Fibroblast of upper back skin (primary cell): ENCODE measurements at regions not wholly inside any gene's neighbourhood (a gene's known extent, or its start where the extent isn't known, plus 50 kb on each side); places are given as distances from the start of the nearest gene placed in this dataset.
A peak's percentile ranks its signal among the peaks of the same experiment; 100 is the strongest.
"Not testable (repeated sequence)": the region's sequence is repeated elsewhere in the genome, so short reads cannot be mapped to it uniquely, and the experiment has no call there.

ENCODE experiments used
- DNase-seq: peaks from one replicate; pipeline ENCODE4 v3.0.0-alpha.2; 2013

DNA sequence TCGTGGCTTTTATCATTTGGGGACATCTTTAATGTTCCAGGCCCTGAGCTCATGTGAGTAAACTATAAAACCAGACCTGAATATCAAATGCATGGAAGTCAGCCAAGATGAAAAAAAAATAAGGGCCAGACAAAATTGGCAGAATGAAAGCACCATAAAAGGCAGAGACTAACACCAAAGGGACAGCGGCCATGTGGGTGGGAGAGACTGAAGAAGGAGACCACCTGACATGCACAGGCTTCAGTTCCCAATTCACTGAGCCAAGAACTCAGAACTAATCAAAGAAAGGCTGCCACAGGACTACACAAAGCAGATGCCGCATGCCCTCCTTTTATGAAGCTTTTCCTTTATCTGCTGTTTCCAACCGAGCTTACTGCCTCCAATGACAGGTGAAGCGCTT lies 267.1 kb downstream of the RAD51AP2 start:
- no peak for DNase-seq

DNA sequence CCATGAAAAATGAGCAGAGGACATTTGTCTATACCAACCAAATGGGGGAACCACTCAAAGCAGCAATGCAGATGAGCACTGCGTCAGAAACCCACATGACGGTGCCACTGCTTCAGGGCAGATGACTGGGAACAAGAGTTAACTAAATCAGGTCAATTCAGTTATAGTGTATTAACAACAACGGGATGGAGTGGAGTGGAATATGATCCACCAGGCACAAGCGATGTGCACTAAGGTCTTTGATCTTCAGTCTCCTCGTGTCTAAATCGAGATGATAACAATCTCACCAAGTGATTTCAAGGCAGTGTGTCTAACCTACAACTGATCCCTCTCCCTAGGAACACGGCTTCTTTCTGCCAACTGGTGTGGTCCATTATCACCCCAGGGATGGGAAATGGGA lies 269.0 kb downstream of the RAD51AP2 start:
- no peak for DNase-seq

DNA sequence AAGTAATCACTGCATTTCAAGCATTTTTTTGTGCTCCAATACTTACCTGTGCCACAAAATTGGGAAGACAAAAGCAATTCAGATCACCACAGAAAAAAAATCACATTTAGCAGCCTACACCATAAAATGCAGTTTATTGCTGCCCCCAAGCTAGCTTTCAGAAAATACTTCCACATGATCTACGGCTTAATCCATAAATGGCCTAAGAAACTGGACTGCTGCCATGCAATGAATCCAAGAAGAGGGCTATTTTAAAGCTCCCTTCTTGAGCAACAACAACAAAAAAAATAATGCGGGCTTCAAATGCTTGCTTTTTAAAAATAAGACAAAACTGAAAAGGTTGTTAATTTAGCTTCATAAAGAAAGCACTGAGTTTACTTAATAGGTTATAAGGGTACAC lies 272.3 kb downstream of the RAD51AP2 start:
- peak; percentile 54 for DNase-seq

DNA sequence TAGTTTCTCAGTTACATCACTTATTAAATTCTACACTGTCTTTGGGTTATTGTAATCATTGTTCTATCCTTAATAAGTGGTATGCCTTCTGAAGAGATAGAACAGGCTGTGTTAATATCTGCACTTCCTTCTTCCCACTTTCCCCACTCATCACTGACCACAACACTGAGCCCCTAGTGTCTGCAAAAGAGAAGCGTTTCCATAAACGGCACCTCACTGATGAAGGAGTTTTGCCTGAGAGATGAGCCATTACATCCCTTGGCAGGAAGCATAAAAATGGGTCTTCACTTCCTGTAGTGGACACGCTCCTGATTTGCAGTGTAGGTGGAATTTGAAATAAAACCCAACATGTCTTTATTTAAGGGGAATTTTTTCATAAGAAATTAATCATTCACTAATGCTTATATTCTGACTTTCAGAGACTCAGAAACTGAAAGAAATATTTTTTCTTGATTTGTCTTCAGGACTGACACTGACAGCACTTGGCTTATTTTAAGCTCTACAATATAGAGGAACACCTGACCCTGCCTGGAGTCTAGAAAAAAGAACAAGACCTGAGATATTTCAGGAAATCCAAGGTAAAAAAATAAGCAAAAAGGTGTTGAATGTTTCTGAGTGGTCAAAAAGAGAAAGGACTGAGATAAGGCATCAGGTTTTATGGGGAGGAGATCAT lies 275.3 kb downstream of the RAD51AP2 start:
- no peak for DNase-seq

DNA sequence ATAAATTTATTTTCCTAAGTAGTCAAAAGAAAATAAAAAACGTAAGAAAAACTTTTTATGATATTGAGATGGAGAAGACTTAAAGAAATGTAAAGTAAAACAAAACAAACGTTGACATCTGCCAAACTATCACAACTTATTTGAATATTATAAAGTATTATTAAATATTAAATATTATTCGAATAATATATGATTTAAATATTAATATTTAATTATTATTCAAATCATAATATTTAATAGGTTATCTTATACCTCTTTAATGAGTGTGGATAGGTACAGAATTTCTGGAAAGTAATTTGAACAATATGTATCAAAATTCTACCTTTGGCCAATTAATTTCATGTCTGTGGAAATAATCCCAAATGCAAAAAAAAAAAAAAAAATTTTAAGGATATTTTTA lies 278.7 kb downstream of the RAD51AP2 start:
- DNase-seq = no peak

DNA sequence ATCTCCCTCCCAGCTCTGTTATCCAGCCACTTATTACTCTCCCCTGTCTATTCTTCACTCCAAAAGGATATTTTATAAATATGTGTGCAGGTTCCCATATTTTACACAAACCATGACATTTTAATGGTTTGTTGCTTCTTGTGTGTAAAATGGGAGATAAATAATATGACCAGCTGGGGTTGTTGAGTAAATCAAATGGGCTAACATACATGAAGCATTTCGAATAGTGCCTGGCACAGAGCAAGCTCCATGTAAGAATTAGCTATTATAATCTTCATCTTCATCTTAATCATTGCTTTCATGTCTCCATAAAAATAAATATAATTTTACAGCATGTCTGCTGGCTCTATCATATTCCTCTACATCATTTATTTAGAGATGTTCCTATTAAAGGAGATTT lies 283.1 kb downstream of the RAD51AP2 start:
- DNase-seq = no peak

DNA sequence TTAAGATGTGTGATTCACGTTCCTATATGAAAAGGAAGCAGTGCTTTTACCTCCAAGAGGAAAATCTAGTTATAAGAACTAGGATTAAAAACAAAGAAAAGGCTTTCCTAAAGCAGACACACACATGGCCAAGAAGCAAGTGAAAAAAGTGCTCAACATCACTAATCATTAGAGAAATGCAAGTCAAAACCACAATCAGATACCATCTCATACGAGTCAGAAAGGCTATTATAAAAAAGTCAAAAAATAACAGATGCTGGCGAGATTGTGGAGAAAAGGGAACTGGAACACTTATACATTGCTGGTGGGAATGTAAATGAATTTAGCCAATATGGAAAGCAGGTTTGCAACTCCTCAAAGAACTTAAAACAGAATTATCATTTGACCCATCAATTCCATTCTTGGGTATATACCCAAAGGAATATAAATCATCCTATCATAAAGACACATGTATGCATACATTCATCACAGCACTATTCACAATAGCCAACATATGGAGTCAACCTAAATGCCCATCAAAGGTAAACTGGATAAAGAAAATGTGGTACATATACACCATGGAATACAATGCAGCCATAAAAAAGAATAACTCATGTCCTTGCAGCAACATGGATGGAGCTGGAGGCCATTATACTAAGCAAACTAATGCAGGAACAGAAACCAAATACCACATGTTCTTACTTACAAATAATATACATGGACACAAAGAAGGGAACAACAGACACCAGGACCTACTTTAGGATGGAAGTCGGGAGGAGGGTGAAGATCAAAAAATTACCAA lies 285.3 kb downstream of the RAD51AP2 start:
- DNase-seq = peak; percentile 72

DNA sequence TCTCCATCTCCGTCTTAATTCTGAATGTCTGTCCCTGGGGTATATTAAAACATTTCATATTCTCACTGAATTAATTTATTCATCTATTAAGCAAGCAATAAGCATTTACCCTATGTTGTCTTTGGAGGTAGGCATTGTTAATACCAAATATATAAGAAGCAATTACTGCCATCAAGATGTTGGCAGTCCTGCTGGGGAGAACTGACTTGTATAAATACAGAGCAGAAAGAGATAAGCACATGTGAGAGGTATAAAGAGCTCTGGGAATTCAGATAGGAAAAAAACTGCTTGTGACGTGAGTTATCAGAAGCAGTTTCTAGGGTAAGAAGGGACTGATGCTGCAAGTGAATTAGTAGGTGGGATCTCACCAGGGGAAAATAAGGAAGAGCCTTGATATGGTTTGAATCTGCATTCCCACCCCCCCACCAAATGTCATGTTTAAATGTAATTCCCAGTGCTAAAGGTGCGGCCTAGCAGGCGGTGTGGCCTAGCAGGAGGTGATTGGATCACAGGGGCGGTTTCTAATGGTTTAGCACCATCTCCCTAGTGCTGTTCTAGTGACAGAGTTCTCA lies 286.8 kb downstream of the RAD51AP2 start:
- DNase-seq = no peak

DNA sequence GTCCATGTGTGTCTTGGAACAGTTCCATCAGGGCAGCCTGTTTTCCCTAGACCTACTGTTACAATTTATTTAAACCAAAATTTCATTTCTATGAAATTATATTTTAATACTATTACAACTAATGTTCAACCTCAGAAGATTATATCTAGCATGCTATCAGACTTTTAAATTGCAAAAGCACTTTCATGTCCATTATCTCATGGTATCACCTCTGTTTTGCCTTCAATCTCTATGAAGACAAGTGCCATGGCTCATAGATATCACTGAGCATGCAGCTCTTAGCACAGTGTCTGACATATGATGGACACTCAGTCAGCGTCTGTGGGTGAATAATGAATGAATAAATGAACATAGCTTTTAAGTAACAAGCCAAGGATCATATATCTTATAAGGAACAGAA lies 288.8 kb downstream of the RAD51AP2 start:
- no peak for DNase-seq

DNA sequence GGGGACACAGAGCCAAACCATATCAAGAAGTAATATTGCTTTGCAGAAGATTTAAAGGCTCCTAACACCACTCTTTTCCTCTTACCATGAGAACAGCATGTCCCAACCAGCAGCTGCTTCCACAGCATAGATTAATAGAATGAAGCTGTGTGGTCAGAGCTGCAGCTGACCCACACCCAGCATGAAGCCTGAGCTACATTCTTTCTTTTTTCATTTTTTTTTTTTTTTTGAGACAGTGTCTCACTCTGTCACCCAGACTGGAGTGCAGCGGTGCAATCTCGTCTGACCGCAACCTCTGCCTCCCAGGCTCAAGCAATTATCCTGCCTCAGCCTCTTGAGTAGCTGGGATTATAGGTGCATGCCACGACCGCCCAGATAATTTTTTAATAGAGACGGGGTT lies 289.8 kb downstream of the RAD51AP2 start:
- peak; percentile 18 for DNase-seq

DNA sequence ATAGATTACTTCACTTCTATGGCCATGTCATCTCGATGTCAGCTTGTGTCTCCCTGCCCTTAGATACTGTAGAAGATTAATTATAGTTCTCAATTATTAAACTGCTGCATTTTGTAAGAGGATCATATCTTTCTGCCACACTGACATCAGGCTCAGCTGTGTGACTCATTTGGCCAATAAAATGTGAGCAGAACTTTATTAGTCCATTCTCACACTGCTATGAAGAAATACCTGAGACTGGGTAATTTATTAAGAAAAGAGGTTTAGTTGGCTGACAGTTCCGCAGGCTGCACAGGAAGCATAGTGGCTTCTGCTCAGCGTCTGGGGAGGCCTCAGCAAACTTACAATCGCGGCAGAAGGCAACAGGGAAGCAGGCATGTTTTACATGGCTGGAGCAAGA lies 290.4 kb downstream of the RAD51AP2 start:
- no peak for DNase-seq

DNA sequence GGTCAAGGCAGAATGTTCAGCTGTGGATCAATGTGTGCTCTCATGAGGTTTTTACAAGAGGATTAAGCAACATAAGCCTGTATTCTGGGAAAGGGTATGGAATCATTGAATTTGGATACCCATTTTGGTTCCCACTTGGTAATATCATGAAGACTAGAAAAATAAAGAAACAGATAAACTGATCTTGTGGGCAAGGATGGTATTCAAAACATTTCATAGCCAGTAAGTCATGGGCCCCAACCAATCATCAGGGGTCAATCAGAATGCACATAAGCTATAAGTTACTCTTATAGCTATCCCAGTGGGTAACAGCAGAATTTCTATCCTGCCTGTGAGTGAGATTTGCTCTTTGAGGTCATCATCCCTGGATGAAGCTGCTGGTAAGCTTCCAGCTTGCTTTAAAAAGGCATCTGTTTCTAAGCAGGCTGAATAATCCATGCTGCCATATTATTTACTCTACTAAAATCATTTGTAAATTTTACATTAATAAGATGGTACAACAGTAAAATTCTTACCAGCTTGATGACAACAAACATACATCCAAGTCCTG lies 291.2 kb downstream of the RAD51AP2 start:
- peak; percentile 63 for DNase-seq

DNA sequence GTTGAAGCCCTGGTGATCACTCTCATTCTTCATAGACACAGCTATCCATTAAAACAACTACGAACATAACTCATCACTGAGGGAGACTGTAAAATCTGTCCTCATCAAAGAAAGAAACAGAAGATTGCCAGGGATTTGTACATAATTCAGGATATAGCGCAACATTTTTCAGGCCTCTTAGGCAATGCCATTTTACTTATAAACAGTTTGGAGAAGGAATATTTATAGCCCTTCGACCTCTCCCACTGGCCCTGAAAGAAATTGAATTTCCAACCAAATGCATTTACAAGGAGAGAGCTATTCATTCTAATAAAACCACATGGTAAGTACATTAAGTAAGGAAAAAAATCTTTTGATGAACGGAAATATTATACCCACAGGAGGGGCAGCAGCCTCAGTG lies 295.0 kb downstream of the RAD51AP2 start:
- peak; percentile 52 for DNase-seq

DNA sequence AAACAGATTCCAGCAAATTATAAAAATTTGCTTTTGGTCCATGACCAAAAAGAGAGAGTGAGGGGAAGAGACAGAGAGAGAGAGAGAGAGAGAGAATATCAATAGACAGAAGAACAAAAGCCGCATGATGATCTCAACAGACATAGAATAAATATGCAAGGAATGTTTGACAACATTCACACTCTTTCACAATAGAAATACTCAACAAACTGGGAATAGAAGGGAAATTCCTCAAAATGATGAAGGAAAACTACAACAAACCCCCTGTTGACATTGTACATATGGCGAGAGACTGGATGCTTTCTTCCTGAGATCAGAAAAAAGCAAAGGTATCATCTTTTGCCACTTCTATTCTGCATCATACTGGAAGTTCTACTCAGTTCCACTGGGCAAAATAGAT lies 309.7 kb downstream of the RAD51AP2 start:
- peak; percentile 81 for DNase-seq

DNA sequence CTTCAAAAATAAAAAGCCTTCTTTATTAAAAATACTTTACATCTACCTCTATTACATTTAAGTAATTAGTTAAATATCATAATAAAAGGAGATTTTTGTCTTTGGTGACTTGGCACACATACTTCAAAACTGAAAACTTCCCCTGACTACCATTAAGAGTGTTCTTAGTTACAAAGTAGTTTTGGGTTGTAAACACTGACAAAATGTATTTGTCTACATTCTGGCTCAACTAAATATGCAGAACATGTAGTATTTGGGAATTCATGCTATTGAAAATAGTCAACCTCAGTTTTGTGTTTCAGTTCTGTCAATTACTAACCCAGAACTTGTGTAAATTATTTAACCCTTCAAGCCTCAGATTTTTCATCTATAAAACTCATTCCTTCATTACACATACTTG lies 311.5 kb downstream of the RAD51AP2 start:
- no peak for DNase-seq

DNA sequence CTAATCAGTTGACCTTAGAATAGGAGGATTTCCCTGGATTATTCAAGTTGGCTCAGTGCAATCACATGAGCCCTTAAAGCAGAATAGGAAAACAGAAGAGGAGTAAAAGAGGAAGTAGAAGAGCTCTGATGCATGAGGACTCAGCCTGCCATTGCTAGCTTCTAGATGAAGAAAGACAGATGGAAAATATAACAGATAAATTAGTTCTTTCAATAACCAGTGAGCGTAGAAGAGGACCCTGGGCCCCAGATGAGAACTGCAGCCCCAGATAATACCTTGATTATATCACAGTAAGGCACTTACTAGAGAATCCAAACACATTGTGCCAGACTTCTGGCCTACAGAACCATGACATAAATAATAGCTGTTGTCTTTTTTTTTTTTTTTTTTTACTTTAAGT lies 314.0 kb downstream of the RAD51AP2 start:
- DNase-seq = not testable (repeated sequence)

DNA sequence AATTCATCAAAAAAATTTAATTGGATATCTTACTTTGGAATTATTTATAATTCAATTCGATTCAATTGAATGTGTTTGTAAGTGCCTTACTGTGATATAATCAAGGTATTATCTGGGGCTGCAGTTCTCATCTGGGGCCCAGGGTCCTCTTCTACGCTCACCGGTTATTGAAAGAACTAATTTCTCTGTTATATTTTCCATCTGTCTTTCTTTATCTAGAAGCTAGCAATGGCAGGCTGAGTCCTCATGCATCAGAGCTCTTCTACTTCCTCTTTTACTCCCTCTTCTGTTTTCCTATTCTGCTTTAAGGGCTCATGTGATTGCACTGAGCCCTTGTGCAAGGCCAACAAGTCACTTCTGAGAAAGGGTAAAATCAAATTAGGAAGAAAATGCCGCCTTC lies 315.6 kb downstream of the RAD51AP2 start:
- not testable (repeated sequence) for DNase-seq

DNA sequence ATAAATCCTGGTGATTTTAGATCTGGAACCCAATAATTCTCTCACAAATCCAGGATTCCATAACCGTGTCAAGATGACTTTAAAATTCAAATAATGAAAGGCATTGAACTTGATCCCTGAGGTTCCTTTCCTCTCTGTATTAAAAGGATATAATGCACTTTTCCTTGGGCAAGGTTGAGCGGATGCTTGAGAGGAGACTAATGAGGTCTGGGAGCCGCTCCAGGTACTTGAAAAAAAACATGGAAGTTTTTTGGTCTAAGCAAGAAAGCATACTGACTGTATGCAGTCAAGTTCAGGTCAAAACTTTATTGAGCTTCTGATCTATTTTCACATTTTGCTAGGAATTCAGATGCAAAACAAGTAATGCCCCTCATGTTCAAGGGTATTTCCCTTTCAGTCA lies 318.5 kb downstream of the RAD51AP2 start:
- peak; percentile 20 for DNase-seq

DNA sequence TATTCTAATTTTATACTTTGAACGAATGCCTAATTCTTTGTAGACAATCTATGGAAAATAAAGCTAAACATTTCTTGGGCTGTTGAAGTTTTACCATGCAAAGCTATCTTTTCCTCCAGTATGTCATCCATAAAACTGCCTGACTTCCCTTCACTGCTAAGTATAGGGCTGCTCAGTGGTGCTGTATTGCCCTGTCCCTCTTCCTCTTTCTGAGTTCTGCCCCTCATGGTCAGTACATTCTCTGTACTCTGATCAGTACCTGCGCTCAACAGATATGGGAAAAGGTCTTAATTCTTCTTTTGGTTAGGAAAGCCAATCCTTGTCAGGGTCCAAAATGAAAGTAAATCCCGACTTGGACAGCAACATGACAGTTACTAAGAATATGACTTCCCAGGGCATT lies 321.9 kb downstream of the RAD51AP2 start:
- DNase-seq = no peak

DNA sequence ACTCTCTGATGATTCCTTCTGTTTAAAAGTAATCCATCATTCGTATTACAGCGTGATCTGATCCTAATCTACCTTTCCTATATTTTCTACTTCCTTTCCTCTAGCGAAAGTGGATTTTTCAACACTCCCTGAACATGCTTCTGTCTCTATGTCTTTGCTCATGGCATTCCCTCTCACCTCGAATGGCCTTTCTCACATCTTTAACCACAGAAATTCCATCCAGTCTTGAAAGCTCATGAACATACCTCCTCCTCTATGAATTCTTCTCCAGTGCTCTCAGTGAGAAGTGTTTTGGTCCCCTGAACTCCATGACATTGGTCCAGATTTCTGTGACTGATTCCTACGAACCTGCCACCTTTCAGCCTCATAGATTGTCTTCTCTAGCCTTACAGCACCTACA lies 323.2 kb downstream of the RAD51AP2 start:
- peak; percentile 51 for DNase-seq

DNA sequence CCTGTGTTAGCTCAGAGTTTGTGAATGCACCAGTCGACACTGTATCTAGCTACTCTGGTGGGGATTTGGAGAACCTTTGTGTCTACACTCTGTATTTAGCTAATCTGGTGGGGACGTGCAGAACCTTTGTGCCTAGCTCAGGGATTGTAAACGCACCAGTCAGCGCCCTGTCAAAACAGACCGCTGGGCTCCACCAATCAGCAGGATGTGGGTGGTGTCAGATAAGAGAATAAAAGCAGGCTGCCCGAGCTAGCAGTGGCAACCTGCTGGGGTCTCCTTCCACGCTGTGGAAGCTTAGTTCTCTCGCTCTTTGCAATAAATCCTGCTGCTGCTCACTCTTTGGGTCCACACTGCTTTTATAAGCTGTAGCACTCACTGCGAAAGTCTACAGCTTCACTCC lies 324.2 kb downstream of the RAD51AP2 start:
- no peak for DNase-seq

DNA sequence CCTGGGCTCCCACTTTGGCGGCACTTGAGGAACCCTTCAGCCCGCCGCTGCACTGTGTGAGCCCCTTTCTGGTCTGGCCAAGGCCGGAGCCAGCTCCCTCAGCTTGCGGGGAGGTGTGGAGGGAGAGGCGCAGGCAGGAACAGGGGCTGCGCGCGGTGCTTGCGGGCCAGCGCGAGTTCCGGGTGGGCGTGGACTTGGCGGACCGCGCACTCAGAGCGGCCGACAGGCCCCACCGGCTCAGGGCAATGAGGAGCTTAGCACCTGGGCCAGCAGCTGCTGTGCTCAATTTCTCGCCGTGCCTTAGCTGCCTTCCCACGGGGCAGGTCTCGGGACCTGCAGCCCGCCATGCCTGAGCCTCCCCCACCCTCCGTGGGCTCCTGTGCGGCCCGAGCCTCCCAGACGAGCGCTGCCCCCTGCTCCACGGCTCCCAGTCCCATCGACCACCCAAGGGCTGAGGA lies 324.8 kb downstream of the RAD51AP2 start:
- DNase-seq = not testable (repeated sequence)

DNA sequence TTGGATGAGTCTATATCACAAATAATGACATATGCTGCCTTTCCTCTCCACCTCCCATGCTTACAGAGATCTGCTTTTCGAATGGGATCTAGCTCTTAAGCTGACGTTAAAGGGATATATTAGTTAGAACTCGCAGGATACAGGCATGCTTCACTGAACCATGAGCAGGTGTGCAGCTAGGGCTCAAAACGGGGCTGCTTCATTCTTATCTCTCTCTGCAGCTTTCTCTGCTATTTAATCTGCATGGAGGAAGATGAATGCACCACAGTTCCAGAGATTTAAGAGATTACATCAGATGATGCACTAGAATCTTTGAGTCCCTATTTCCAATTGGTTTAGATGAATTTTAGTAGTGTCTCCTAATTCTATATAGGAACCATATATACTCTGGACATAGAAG lies 327.0 kb downstream of the RAD51AP2 start:
- no peak for DNase-seq

DNA sequence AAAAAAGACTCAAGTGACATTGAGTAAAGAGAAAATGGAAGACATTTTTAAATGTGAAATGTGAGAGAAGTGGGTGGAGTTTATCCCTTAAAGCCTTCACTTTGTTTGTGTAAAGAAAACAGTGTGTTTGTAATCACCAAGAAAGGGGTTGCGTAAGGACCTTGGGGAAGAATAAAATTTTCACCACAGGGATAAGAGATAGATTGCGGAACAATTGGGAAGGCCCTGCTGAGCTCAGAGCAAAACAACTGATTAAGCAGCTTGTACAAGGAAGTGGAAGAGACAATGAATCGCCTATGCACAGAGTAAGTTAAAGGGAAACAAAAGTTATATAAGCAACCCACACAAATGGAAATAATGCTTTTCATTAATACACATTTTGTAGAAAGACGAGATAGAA lies 327.7 kb downstream of the RAD51AP2 start:
- no peak for DNase-seq
